ENCODE measurements at regions not wholly inside any gene's neighbourhood (a gene's known extent, or its start where the extent isn't known, plus 50 kb on each side); places are given as distances from the start of the nearest gene placed in this dataset.

- Histone ChIP-seq H3K4me3 (ENCODE audit: low read depth in 1 of 2, low read length in 2 of 2) (no peak overlapping the region), H3K27me3 (ENCODE audit: control insufficient read depth in 1 of 2, insufficient read depth in 2 of 2, low read length in 2 of 2) (no peaks in the 10 kb centered on the region), H3K9me3 (ENCODE audit: control insufficient read depth in 1 of 2, low read length in 2 of 2) (no peaks in the 10 kb centered on the region), H3K4me1 (ENCODE audit: control insufficient read depth in 1 of 2, insufficient read depth in 2 of 2, low read length in 2 of 2) (no peaks in the 10 kb centered on the region), H3K36me3 (ENCODE audit: control insufficient read depth in 1 of 2, insufficient read depth in 2 of 2, low read length in 2 of 2) (no peaks in the 10 kb centered on the region), H3K27ac (ENCODE audit: low read depth, low read length) (no peak overlapping the region), H3K9ac (ENCODE audit: low read depth in 1 of 2, low read length in 2 of 2) (no peak overlapping the region)
Observed at GRCh38 chr22:49643466-49643865, 184.2 kb downstream of the BRD1 start.

GRCh38 chr22:49642741-49643140 lies 184.9 kb downstream of the BRD1 start:
- no peaks in the 10 kb centered on the region for H3K36me3 ChIP-seq (ENCODE audit: control insufficient read depth in 1 of 2, insufficient read depth in 2 of 2, low read length in 2 of 2)
- H3K9ac ChIP-seq (ENCODE audit: low read depth in 1 of 2, low read length in 2 of 2): no peak overlapping the region
- no peaks in the 10 kb centered on the region for H3K9me3 ChIP-seq (ENCODE audit: control insufficient read depth in 1 of 2, low read length in 2 of 2)
- no peak overlapping the region for H3K27ac ChIP-seq (ENCODE audit: low read depth, low read length)
- no peaks in the 10 kb centered on the region for H3K27me3 ChIP-seq (ENCODE audit: control insufficient read depth in 1 of 2, insufficient read depth in 2 of 2, low read length in 2 of 2)
- H3K4me1 ChIP-seq (ENCODE audit: control insufficient read depth in 1 of 2, insufficient read depth in 2 of 2, low read length in 2 of 2): no peaks in the 10 kb centered on the region
- H3K4me3 ChIP-seq (ENCODE audit: low read depth in 1 of 2, low read length in 2 of 2): no peak overlapping the region

GRCh38 chr22:49642331-49642730 lies 185.3 kb downstream of the BRD1 start:
- no peaks in the 10 kb centered on the region for H3K4me1 ChIP-seq (ENCODE audit: control insufficient read depth in 1 of 2, insufficient read depth in 2 of 2, low read length in 2 of 2)
- H3K4me3 ChIP-seq (ENCODE audit: low read depth in 1 of 2, low read length in 2 of 2): no peak overlapping the region
- H3K9me3 ChIP-seq (ENCODE audit: control insufficient read depth in 1 of 2, low read length in 2 of 2): no peaks in the 10 kb centered on the region
- H3K27me3 ChIP-seq (ENCODE audit: control insufficient read depth in 1 of 2, insufficient read depth in 2 of 2, low read length in 2 of 2): no peaks in the 10 kb centered on the region
- H3K36me3 ChIP-seq (ENCODE audit: control insufficient read depth in 1 of 2, insufficient read depth in 2 of 2, low read length in 2 of 2): no peaks in the 10 kb centered on the region
- no peak overlapping the region for H3K9ac ChIP-seq (ENCODE audit: low read depth in 1 of 2, low read length in 2 of 2)
- no peak overlapping the region for H3K27ac ChIP-seq (ENCODE audit: low read depth, low read length)

GRCh38 chr22:49641770-49642313 lies 185.8 kb downstream of the BRD1 start:
- Histone ChIP-seq H3K4me3 (ENCODE audit: low read depth in 1 of 2, low read length in 2 of 2) (no peak overlapping the region), H3K9me3 (ENCODE audit: control insufficient read depth in 1 of 2, low read length in 2 of 2) (no peaks in the 10 kb centered on the region), H3K27ac (ENCODE audit: low read depth, low read length) (no peak overlapping the region), H3K36me3 (ENCODE audit: control insufficient read depth in 1 of 2, insufficient read depth in 2 of 2, low read length in 2 of 2) (no peaks in the 10 kb centered on the region), H3K9ac (ENCODE audit: low read depth in 1 of 2, low read length in 2 of 2) (no peak overlapping the region), H3K27me3 (ENCODE audit: control insufficient read depth in 1 of 2, insufficient read depth in 2 of 2, low read length in 2 of 2) (no peaks in the 10 kb centered on the region), H3K4me1 (ENCODE audit: control insufficient read depth in 1 of 2, insufficient read depth in 2 of 2, low read length in 2 of 2) (no peaks in the 10 kb centered on the region)

GRCh38 chr22:49640366-49641095 lies 187.1 kb downstream of the BRD1 start:
- no peaks in the 10 kb centered on the region for H3K4me1 ChIP-seq (ENCODE audit: control insufficient read depth in 1 of 2, insufficient read depth in 2 of 2, low read length in 2 of 2)
- H3K27me3 ChIP-seq (ENCODE audit: control insufficient read depth in 1 of 2, insufficient read depth in 2 of 2, low read length in 2 of 2): no peaks in the 10 kb centered on the region
- no peaks in the 10 kb centered on the region for H3K36me3 ChIP-seq (ENCODE audit: control insufficient read depth in 1 of 2, insufficient read depth in 2 of 2, low read length in 2 of 2)
- no peak overlapping the region for H3K9ac ChIP-seq (ENCODE audit: low read depth in 1 of 2, low read length in 2 of 2)
- H3K9me3 ChIP-seq (ENCODE audit: control insufficient read depth in 1 of 2, low read length in 2 of 2): no peaks in the 10 kb centered on the region
- H3K4me3 ChIP-seq (ENCODE audit: low read depth in 1 of 2, low read length in 2 of 2): no peak overlapping the region
- no peak overlapping the region for H3K27ac ChIP-seq (ENCODE audit: low read depth, low read length)

GRCh38 chr22:49639956-49640355 lies 187.7 kb downstream of the BRD1 start:
- H3K9ac ChIP-seq (ENCODE audit: low read depth in 1 of 2, low read length in 2 of 2): no peak overlapping the region
- H3K4me1 ChIP-seq (ENCODE audit: control insufficient read depth in 1 of 2, insufficient read depth in 2 of 2, low read length in 2 of 2): no peaks in the 10 kb centered on the region
- no peaks in the 10 kb centered on the region for H3K27me3 ChIP-seq (ENCODE audit: control insufficient read depth in 1 of 2, insufficient read depth in 2 of 2, low read length in 2 of 2)
- H3K4me3 ChIP-seq (ENCODE audit: low read depth in 1 of 2, low read length in 2 of 2): no peak overlapping the region
- H3K9me3 ChIP-seq (ENCODE audit: control insufficient read depth in 1 of 2, low read length in 2 of 2): no peaks in the 10 kb centered on the region
- H3K36me3 ChIP-seq (ENCODE audit: control insufficient read depth in 1 of 2, insufficient read depth in 2 of 2, low read length in 2 of 2): no peaks in the 10 kb centered on the region
- H3K27ac ChIP-seq (ENCODE audit: low read depth, low read length): no peak overlapping the region

GRCh38 chr22:49638788-49639187 lies 188.9 kb downstream of the BRD1 start:
- no peak overlapping the region for H3K27ac ChIP-seq (ENCODE audit: low read depth, low read length)
- H3K27me3 ChIP-seq (ENCODE audit: control insufficient read depth in 1 of 2, insufficient read depth in 2 of 2, low read length in 2 of 2): no peaks in the 10 kb centered on the region
- H3K4me3 ChIP-seq (ENCODE audit: low read depth in 1 of 2, low read length in 2 of 2): no peak overlapping the region
- no peaks in the 10 kb centered on the region for H3K4me1 ChIP-seq (ENCODE audit: control insufficient read depth in 1 of 2, insufficient read depth in 2 of 2, low read length in 2 of 2)
- H3K36me3 ChIP-seq (ENCODE audit: control insufficient read depth in 1 of 2, insufficient read depth in 2 of 2, low read length in 2 of 2): no peaks in the 10 kb centered on the region
- no peaks in the 10 kb centered on the region for H3K9me3 ChIP-seq (ENCODE audit: control insufficient read depth in 1 of 2, low read length in 2 of 2)
- H3K9ac ChIP-seq (ENCODE audit: low read depth in 1 of 2, low read length in 2 of 2): no peak overlapping the region

- no peaks in the 10 kb centered on the region for H3K9me3 ChIP-seq (ENCODE audit: control insufficient read depth in 1 of 2, low read length in 2 of 2)
- H3K36me3 ChIP-seq (ENCODE audit: control insufficient read depth in 1 of 2, insufficient read depth in 2 of 2, low read length in 2 of 2): no peaks in the 10 kb centered on the region
- no peak overlapping the region for H3K9ac ChIP-seq (ENCODE audit: low read depth in 1 of 2, low read length in 2 of 2)
- no peaks in the 10 kb centered on the region for H3K27me3 ChIP-seq (ENCODE audit: control insufficient read depth in 1 of 2, insufficient read depth in 2 of 2, low read length in 2 of 2)
- H3K4me1 ChIP-seq (ENCODE audit: control insufficient read depth in 1 of 2, insufficient read depth in 2 of 2, low read length in 2 of 2): no peaks in the 10 kb centered on the region
- H3K4me3 ChIP-seq (ENCODE audit: low read depth in 1 of 2, low read length in 2 of 2): no peak overlapping the region
- no peak overlapping the region for H3K27ac ChIP-seq (ENCODE audit: low read depth, low read length)
Observed at GRCh38 chr22:49638001-49638400, 189.7 kb downstream of the BRD1 start.

GRCh38 chr22:49637255-49637760 lies 190.4 kb downstream of the BRD1 start:
- no peak overlapping the region for H3K9ac ChIP-seq (ENCODE audit: low read depth in 1 of 2, low read length in 2 of 2)
- H3K4me1 ChIP-seq (ENCODE audit: control insufficient read depth in 1 of 2, insufficient read depth in 2 of 2, low read length in 2 of 2): peaks cover 0 to 2% of the 10 kb centered on the region in 2 donors
- H3K27me3 ChIP-seq (ENCODE audit: control insufficient read depth in 1 of 2, insufficient read depth in 2 of 2, low read length in 2 of 2): no peaks in the 10 kb centered on the region
- no peak overlapping the region for H3K27ac ChIP-seq (ENCODE audit: low read depth, low read length)
- no peak overlapping the region for H3K4me3 ChIP-seq (ENCODE audit: low read depth in 1 of 2, low read length in 2 of 2)
- H3K9me3 ChIP-seq (ENCODE audit: control insufficient read depth in 1 of 2, low read length in 2 of 2): no peaks in the 10 kb centered on the region
- H3K36me3 ChIP-seq (ENCODE audit: control insufficient read depth in 1 of 2, insufficient read depth in 2 of 2, low read length in 2 of 2): no peaks in the 10 kb centered on the region

GRCh38 chr22:49636649-49637048 lies 191.0 kb downstream of the BRD1 start:
- no peak overlapping the region for H3K4me3 ChIP-seq (ENCODE audit: low read depth in 1 of 2, low read length in 2 of 2)
- H3K9ac ChIP-seq (ENCODE audit: low read depth in 1 of 2, low read length in 2 of 2): no peak overlapping the region
- no peaks in the 10 kb centered on the region for H3K9me3 ChIP-seq (ENCODE audit: control insufficient read depth in 1 of 2, low read length in 2 of 2)
- H3K27me3 ChIP-seq (ENCODE audit: control insufficient read depth in 1 of 2, insufficient read depth in 2 of 2, low read length in 2 of 2): no peaks in the 10 kb centered on the region
- H3K36me3 ChIP-seq (ENCODE audit: control insufficient read depth in 1 of 2, insufficient read depth in 2 of 2, low read length in 2 of 2): no peaks in the 10 kb centered on the region
- no peak overlapping the region for H3K27ac ChIP-seq (ENCODE audit: low read depth, low read length)
- H3K4me1 ChIP-seq (ENCODE audit: control insufficient read depth in 1 of 2, insufficient read depth in 2 of 2, low read length in 2 of 2): peaks cover 0 to 5% of the 10 kb centered on the region in 2 donors

Measured in duodenal mucosa (tissue), 2 donors.